GM18498 (cell line): ENCODE measurements at regions not wholly inside any gene's neighbourhood (a gene's known extent, or its start where the extent isn't known, plus 50 kb on each side); places are given as distances from the start of the nearest gene placed in this dataset.
"Not testable (repeated sequence)": the region's sequence is repeated elsewhere in the genome, so short reads cannot be mapped to it uniquely, and the experiment has no call there.

Experiments used
- ATAC-seq: cut with Tn5 transposase; IDR thresholded peaks from one replicate; pipeline ENCODE4 v1.9.1; 2021; ENCODE audit warnings: mild to moderate bottlenecking, moderate library complexity; ENCODE audit not compliant: unreplicated experiment

DNA sequence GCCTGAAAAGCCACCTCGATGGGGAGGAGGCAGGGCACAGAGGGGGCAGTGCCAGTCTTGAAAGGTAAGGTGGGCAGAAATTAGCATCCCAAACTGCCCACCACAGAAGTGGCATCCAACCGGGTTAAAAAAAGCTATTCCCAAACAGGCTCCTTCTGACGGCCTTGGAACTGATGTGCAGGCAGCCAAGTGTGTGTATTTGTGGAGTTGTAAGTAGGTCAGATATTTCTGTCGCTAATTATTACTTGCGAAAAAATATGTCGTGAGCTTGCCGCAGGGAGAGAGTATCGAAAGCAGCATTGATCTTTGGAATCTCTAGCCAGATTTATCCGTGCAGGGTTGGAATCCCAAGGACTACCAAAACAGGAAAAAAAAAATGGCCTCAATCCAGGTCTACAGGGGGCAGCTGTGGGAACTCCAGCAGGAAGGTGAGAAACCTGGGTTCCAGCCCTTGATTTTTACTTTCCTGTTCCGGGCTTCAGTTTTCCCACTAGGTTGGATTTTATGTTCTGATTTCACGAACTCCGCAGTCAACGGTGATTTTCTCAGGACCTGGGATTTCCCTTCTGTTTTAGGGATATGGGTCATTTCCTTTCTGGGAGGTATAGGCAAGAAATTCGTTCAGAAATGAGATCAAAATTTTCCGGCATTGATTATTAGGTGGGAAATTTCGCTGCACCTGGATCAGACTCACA, 200.8 kb downstream of the RGS3 start:
- ATAC-seq: no peak

DNA sequence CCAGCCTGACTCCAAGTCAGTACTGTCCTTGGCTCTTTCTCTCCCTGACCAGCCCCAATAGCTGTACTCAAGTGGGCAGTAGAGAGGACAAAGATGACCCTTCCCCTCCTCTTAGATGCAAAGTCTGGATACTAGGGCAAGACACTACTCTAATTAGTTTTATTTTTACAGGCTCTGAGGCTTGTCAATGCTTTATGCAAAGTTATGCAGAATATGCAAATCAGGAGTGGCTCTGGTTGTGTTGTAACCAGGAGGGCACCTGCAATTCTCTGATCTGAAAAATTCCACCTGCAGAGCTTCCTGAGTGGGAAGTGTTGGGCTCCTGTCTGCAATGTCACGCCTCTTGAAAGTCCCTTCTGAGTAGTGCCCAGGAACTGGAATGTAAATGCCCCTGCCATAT, 201.5 kb downstream of the RGS3 start:
- no peak for ATAC-seq

DNA sequence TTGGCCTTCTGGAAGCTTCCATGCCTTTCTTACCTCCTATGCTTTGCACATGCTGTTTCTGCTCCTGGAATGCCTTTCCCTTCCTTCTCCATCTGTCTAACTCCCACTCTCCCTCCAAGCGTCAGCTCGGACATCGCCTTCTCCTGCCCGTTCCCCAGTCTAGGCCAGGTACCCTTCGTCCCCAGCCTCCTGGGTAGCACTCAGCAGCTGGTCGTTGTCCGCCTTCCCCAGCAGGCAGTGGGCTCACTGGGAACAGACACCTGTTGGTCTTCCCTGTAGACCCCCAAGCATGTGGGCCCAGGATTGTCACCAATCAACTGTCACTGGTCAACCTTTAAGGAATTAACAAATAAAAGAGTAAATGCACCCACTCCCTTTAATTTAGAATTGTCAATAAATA, 202.2 kb downstream of the RGS3 start:
- ATAC-seq: no peak

DNA sequence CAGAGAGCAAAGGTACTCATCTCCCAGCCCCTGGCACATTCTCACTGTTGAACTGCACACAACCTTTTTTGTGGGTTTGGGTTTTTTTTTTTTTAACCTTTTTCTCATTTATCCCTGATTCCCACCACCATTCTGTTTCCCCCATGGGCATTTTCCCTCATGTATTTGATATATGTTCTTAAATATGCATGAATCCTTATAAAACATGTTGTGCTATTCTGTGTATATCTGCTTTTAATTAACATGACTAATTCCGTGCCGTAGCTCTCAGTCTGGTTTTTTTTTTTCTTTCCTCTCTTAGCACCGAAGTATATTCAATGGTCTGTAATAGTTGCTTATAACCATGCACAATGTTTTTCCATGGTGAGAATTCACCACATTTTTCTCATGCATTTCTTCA, 204.5 kb downstream of the RGS3 start:
- no peak for ATAC-seq

DNA sequence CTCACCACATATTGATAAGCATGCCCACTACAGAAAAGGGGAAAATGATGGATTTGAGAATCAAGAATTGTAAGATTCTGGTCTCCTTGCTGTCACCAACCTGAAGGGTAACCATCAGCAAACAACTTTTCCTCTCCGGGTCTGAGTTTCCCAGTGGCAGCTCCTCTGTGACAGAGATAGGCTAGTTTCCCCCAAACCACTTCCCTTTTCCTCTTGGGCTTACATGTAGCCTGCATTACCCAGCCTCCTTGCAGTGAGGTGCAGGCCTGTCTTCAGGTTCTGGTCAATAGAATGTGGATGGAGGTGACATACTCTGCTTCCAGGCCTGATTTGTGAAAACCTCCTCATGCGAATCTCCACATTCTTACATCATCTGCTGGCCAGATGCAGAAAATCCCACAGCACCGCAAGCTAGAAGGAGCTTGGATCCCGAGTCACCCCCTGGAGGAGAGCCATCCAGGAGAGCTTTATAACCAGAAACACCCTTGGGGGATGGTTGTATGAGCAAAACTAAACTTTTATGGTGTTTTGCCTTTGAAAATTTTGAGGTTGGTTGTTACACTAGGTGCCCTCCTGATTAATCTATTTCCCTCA, 206.1 kb downstream of the RGS3 start:
- ATAC-seq: no peak

DNA sequence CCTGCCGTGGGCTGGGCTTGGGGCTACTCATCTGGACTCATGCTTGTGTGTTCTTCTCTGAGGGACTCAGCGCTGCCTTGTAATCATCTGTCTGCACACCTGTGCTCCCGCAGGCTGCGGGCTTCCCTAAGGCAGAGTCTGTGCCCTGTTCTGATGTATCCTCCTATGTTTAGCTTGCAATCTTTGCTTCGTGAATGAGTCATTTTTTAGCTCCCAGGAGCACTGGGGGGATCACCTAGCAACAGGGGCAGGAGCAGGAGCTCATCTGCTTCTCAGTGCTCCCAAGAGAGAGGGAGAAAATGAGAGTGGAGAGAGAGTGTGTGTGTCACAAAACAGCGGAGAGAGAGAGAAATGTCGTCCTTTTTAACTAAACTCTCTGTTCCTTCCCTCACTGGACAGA, 202.4 kb upstream of the ZNF618 start:
- no peak for ATAC-seq

DNA sequence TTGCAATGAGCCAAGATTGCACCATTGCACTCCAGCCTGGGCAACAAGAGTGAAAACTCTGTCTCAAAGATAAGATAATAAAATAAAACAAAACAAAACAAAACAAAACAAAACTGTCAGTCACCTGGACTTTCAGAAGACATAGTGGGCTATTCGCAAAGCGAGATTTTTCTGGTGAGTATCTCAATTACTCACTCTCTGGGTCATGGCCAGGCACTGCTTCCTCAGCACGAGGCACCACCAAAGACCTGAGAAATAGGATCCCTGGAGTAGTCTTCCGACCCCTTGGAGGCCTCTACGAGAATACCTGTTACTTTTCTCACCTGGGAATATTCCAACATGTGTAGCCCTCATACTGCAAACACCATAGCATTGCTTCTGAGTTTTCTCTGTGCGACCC, 201.7 kb upstream of the ZNF618 start:
- no peak for ATAC-seq

DNA sequence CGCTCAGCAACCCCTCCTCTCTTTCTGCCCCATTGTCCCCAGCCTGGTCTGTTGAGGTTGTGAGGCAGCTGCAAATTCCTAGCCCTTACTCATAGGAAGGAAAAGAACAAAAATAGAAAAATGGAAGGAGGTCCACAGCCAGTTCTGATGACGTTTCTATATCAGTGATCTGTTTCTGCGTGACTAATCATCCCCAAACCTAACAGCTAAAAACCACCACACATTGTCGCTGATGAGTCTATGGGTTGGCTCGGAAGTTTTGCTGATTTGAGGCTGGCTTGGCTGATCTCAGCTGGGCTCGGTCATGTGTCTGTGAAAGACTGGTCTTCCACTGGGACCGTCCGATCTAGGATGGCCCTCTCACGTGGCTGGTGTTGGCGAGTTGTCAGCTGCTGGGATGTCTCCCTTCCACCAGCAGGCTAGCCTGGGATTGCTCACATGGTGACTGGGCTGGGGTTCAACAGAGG, 200.6 kb upstream of the ZNF618 start:
- no peak for ATAC-seq

DNA sequence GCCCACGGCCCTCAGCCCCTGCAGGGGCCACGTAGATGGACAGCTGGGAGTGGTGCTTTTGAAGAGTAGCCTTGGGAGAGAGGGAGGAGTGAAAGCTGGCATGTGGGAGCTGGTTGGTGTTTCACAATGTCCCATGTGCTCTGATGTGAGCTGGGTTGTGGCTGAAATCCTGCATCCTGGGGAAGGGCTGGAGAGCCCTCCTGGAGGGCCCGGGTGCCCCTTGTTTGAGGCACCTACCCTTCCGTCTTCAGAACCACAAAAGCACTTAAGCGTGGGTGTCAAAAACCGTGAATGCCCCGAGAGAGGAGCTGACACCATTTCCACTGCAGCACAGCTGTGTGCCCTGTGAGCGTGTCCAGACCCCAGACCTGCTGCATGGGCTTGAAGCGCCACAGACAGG, 199.1 kb upstream of the ZNF618 start:
- no peak for ATAC-seq

DNA sequence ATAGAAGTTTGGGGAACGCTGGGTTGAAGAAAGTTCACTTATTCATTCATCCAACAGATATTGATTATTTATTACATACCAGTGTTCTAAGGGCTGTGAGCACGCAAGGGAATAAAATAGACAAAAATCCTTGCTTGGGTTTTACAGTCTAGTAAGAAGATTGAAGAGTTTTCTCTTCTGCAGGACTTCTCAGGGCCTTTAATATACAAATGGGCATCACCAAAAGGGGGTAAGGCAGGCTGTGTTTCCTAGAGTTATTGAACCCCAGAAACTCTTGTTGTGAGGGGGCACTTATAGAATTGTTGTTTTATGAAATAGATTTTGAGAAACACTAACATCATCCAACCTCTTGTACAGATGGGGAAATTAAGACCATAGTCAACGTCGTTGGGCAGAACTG, 198.5 kb upstream of the ZNF618 start:
- no peak for ATAC-seq

DNA sequence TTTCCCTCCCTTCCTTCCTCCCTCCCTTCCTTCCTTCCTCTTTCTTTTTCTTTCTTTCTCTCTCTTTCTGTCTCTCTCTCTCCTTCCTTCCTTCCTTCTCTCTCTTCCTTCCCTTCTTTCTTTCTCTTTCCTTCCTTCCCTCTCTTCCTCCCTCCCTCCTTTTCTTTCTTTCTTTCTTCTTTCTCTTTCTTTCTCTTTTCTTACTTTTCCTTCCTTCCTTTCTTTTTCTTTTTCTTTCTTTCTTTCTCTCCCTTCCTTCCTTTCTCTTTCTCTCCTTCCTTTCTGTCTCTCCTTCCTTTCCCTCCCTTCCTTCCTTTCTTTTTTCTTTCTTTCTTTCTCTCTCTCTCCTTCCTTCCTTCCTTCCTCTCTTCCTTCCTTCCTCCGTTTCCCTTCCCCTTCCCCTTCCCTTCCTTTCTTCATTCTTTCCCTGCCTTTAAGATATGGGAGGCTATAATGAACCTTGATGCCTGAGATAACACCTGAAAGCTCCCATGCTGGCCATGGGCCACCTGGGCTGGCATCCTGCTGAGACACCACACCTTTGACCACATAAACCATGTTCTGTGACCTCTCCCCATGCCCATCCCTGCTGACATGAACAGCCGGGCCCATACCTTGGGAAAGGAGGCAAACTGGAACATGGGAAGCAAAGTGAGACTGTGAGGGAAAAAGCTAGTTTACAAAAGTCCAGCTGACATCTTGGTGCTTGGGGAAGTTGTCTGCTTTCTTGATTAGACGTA, 197.8 kb upstream of the ZNF618 start:
- ATAC-seq: no peak

DNA sequence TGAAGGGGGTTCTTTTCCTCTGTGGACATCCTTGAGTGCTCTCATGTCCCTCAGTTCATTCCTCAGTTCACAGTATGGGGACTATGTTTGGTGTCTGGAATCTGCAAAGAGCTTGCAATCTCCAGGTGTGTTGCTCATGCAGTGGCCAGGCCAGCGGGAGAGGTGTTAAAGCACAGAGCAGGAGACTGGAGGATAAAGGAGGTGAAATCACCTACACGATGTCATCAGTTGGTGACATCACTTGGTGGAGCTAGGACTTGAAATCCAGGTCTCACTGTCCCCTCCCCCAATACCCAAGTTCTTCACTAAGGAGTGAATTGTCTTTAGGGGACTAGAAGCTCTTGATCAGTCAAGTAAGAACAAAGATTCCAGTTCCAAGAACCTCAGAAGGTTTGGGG, 197.3 kb upstream of the ZNF618 start:
- no peak for ATAC-seq

DNA sequence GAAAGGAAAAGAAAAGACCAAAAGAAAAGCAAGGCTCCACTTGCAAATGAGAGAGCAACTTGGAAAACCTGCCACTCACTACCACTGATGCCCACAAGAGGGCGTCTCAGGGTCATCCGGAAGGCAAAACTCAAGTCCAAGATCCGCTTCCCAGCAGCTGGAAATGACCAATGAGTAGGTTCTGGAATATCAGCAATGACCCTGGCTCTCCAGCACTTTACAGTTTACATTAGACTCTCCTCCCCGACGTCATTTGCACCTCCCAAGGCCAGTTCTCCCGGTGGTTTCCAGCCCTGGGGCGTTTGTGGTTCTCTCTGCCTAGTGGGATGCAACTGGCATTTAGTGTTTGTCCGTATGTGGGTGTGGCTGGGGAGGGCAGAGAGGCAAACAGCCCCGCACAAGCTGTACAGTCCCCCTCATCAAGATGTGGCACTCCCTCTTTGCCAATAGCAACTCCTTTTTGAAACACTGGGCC, 193.8 kb upstream of the ZNF618 start:
- ATAC-seq: no peak

DNA sequence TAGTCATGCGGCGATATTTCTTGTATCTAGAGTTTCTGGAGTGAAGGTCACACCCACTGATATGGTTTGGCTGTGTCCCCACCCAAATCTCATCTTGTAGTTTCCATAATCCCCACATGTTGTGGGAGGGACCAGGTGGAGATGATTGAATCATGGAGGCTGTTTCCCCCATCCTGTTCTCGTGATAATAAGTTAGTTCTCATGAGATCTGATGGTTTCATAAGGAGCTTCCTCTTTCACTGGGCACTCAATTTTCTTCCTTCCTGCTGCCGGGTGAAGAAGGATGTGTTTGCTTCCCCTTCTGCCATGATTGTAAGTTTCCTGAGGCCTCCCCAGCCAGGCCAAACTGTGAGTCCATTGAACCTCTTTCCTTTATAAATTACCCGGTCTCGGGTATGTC, 190.5 kb upstream of the ZNF618 start:
- not testable (repeated sequence) for ATAC-seq

DNA sequence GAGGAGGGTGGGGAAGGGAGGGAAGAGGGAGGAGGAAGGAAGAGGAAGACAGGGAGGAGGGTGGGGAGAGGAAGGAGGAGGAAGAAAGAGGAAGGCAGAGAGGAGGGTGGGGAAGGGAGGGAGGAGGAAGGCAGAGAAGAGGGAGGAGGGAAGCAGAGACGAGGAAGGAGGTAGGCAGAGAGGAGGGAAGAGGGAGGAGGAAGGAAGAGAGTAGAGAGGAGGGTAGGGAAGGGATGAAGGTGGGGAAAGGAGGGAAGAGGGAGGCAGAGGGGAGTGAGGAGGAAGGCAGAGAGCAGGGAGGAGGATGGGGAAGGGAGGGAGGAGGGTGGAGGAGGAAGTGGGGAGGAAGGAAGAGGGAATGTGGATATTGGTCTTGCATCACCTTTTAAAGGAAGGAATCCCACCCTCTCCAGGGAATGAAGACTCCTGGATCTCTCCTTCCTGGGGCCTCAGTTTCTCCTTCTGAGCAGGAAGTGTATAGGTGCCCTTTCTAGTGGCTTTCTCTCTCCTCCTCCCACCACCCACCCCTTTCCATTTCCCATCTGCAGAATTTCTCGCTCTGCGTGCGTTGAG, 188.9 kb upstream of the ZNF618 start:
- no peak for ATAC-seq

DNA sequence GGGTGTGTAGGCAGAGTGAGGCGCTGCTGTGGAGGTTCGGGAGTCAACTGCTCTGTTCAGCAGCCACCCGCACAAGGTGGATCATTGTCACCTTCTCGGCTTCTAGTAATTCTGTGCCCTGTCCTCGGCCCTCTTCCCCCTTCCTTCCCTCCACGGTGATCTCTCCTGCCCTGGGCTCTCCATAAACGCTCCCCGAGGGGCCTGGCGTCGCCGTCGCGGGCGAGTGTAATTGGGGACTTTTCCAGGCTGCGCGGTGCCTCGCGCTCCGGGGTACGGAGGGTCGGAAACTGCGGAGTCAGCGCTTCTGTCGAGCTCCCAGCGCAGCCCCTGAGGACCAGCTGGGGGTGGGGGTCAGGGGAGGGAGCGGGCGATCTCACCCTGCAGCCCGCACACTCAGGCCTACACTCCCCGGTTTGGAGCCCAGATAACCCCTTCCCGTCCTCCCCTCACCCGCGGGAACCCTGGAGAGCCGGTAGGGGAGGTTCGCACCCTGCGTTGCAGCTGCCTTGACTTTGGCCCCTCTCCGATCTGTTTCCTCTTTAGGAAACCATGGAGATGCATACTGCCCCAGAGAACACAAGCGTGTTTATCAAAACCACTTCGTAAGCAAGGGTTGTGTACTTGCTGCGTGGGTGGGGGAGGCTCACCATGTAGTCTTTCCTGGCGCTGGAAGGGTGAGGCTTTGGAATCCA, 188.3 kb upstream of the ZNF618 start:
- no peak for ATAC-seq

DNA sequence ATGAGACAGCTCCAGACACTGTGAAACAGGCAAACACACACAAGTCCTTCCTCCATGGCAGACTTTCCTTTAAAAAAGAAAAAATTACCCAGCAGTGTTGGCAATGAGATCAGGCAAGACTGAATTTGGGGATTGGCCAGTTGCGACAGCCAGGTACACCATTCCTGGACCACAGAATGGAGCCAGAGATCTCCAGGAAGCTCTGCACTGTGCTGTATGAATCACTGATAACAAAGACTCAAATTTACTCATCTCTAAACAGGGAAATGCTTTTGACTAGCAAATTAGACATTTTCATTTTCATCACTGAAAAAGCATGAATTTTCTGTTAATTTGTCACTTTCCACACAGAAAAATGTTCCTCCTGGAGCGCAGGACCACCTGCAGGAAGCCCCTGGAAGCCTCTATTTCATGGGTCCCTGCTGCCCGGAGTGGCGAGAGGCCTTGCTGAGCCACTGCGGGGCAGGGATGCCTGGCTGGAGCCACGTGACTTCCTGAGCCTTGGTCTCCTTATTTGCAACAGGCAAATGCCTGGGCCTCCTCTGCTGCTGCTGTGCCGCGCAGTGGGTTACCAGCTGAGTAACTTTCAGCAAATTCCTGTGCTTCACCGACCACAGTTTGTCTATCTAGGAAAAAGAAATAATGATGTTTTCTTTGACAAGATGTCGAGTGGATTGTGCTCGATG, 185.9 kb upstream of the ZNF618 start:
- ATAC-seq: no peak

DNA sequence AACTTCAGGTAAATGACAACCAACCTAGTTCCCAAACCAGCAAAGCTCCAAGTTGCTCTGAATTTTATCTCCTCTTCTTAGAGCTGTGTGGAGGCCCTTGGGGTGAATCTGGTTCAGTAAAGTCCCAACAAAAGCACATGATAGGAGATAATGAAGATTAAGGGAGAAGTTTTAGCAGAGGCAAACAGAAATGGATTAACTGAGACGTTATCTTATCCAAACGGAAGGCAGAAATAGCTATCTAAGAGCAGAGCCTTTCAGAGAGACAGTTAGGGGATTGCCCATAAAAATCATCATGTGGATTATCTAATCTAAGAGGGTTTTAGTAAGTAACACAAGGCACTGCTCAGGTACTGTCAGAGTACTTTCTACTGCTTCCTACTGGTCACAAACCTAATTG, 183.9 kb upstream of the ZNF618 start:
- no peak for ATAC-seq

DNA sequence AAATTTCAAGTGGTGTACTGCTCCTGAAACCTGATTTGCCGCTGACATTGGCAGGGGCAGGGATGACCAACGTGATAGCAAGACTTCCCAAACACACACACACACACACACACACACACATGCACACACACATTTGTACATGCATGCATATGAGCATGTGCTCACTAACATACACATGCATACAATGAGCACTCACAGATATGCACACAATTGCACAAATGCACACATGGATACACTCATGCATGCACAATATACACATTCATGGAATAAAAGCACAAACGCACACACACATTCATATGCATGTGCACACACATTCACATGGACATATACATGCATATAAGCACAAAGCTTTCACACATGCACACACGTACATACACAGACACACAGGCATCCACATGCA, 181.2 kb upstream of the ZNF618 start:
- no peak for ATAC-seq

DNA sequence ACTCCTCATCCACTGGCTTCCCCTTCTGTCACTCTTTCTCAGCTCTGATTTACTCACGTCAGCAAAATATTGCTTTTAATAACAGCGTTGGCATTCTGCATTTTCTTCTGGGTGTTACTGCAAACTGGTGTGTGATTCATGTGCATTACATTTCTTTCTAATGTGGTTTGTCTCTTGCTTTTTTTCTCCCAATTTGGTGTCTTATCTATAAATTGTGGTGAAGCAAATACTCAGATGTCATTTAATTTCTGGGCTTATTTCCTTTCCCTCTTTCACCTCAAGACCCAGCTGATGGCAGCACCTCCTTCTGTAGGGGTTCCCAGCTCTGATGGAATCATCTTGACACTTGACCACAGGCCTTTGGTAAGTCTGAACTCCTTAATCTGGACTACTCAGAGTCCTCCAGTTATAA, 180.7 kb upstream of the ZNF618 start:
- ATAC-seq: no peak

DNA sequence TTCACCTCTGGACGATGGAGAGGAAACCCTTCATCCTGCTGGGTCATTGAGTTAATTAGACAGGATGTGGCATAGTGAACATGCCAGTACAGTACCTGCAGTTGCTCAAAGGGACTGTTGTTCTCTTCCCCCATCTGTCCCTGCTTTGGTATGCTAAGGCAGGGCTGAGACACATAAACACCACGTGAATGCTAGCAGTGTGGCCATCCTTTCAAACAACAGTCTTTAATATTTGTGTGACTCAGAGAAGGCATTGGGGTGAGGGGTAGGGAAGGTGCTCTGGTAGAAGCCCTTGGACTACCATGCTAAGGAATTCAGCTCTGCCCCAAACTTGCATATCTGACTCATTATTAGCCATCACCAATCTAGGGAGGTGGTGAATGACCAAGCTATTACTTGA, 180.2 kb upstream of the ZNF618 start:
- no peak for ATAC-seq
